OCI-LY3 (cell line): ENCODE measurements at regions not wholly inside any gene's neighbourhood (a gene's known extent, or its start where the extent isn't known, plus 50 kb on each side); places are given as distances from the start of the nearest gene placed in this dataset.
"Not testable (repeated sequence)": the region's sequence is repeated elsewhere in the genome, so short reads cannot be mapped to it uniquely, and the experiment has no call there.

Experiments used
- H2AFZ ChIP-seq: fragments of 200-600, 300-600 bp; shearing (Covaris generic); 2 replicates; pipeline ENCODE4 v1.6.0; 2014; ENCODE audit warnings: antibody characterized with exemption, low read depth, low read length
- H3K27ac ChIP-seq: fragments of 200-600, 300-600 bp; sonication (generic); 2 replicates; pipeline ENCODE4 v1.5.1; 2014; ENCODE audit warnings: mild to moderate bottlenecking, low read length, moderate library complexity, mixed read lengths
- H3K27me3 ChIP-seq: fragments of 200-600, 300-600 bp; sonication (generic); 2 replicates; pipeline ENCODE4 v1.6.1; 2014; ENCODE audit warnings: low read depth, low read length, mixed read lengths
- H3K36me3 ChIP-seq: fragments of 200-600, 300-600 bp; sonication (generic); replicated peaks from 2 replicates; pipeline ENCODE3; 2014; ENCODE audit warnings: low read depth, low read length, mixed read lengths
- H3K4me1 ChIP-seq: fragments of 300-600, 200-600 bp; sonication (generic); 2 replicates; pipeline ENCODE4 v1.6.1; 2014; ENCODE audit warnings: low read length, mixed read lengths
- H3K4me2 ChIP-seq: fragments of 200-600, 300-600 bp; sonication (generic); 2 replicates; pipeline ENCODE4 v1.6.1; 2014; ENCODE audit warnings: low read length, mixed read lengths
- H3K4me3 ChIP-seq: fragments of 300-600, 200-600 bp; sonication (generic); 2 replicates; pipeline ENCODE4 v1.5.1; 2014; ENCODE audit warnings: antibody characterized with exemption, mild to moderate bottlenecking, low read length, moderate library complexity
- H3K79me2 ChIP-seq: fragments of 300-600, 200-600 bp; shearing (Covaris generic); 2 replicates; pipeline ENCODE4 v1.6.1; 2014; ENCODE audit warnings: mild to moderate bottlenecking, low read length, mixed read lengths
- H3K9ac ChIP-seq: fragments of 300-600, 200-600 bp; shearing (Covaris generic); 2 replicates; pipeline ENCODE4 v1.6.0; 2014; ENCODE audit warnings: mild to moderate bottlenecking, low read length, moderate library complexity
- H3K9me3 ChIP-seq: fragments of 200-600, 300-600 bp; shearing (Covaris generic); 2 replicates; pipeline ENCODE4 v1.6.1; 2014; ENCODE audit warnings: low read length, mixed read lengths; ENCODE audit not compliant: insufficient read depth
- H4K20me1 ChIP-seq: fragments of 200-600, 300-600 bp; sonication (generic); 2 replicates; pipeline ENCODE4 v1.6.1; 2016; ENCODE audit warnings: low read length, mixed read lengths; ENCODE audit not compliant: insufficient read depth
- EZH2phosphoT487 ChIP-seq: fragments of 200-600 bp; shearing (Covaris generic); IDR thresholded peaks from 2 replicates; pipeline ENCODE4 v1.6.1; 2018; ENCODE audit warnings: antibody characterized with exemption, mixed run types, low read depth
- TF ChIP-seq, protein P1 (sequence below): fragments of 200-600, 300-600 bp; sonication (generic); IDR thresholded peaks from 2 replicates; pipeline ENCODE4 v1.5.1; 2014; ENCODE audit warnings: antibody characterized with exemption, low read length, low read depth

DNA sequence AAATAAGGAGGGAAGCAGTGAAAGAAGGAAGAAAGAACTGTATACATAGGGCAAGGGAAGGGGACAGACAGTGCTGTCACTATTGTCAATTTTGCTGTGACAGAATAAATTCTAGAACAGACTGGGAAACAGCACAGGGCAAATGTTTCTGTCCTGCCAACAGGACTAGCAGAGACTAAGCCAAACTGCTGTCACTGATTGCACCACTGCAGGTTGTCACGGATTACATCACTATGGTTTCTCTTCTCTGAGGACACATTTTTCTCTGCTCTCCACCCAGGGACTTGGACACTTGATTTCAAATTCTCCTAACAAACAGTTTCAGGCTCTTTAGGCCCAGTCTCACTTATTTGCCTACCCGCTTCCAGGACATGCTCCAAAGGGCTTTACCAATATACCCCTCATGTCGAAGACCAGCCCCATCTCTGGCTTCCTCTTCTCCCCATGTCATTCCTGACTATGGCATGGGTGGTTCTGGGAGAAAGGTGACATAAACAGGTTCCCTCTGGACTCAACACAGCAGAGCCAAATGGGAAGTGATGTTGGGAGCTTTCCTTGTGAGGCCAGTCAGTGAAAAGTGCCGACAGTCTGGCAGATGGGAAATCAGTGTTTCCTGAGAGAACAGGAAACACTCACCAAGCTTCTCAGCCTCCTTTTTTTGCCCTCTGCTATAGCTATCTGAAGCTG, 70.2 kb upstream of the ST3GAL6 start:
- Histone ChIP-seq H4K20me1 (no peaks in the 10 kb centered on the region), H3K4me2 (no peak overlapping the region), H3K4me3 (no peak overlapping the region), H3K79me2 (no peaks in the 10 kb centered on the region), H3K9me3 (no peaks in the 10 kb centered on the region), H3K27me3 (no peaks in the 10 kb centered on the region), H3K36me3 (no peaks in the 10 kb centered on the region), H3K4me1 (no peaks in the 10 kb centered on the region), H3K27ac (no peak overlapping the region), H2AFZ (no peak overlapping the region), H3K9ac (no peak overlapping the region)
- TF ChIP-seq, protein P1, sequence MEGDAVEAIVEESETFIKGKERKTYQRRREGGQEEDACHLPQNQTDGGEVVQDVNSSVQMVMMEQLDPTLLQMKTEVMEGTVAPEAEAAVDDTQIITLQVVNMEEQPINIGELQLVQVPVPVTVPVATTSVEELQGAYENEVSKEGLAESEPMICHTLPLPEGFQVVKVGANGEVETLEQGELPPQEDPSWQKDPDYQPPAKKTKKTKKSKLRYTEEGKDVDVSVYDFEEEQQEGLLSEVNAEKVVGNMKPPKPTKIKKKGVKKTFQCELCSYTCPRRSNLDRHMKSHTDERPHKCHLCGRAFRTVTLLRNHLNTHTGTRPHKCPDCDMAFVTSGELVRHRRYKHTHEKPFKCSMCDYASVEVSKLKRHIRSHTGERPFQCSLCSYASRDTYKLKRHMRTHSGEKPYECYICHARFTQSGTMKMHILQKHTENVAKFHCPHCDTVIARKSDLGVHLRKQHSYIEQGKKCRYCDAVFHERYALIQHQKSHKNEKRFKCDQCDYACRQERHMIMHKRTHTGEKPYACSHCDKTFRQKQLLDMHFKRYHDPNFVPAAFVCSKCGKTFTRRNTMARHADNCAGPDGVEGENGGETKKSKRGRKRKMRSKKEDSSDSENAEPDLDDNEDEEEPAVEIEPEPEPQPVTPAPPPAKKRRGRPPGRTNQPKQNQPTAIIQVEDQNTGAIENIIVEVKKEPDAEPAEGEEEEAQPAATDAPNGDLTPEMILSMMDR: no peak
- TF ChIP-seq EZH2phosphoT487: no peak

DNA sequence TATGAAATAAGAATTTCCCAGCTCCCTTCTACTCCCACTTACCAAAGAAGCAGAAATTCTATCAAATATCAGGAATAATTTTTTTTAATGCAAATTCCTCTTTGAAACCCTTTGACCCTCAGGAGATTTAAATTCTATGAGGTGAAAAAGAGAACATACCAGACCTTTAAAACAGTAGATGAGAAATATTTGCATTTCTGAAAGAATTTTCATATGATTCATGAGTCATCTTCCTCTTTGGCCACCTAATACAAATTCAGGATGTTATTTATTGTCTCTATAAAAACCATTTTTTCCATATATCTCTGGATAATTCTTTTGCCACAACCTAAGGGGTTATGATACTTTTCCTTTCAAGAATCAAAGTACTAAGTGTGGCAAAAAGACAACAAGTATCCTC, 67.3 kb upstream of the ST3GAL6 start:
- H3K79me2 ChIP-seq: no peaks in the 10 kb centered on the region
- no peak overlapping the region for H2AFZ ChIP-seq
- H3K27ac ChIP-seq: no peak overlapping the region
- TF ChIP-seq EZH2phosphoT487: no peak
- TF ChIP-seq, protein P1: no peak
- H3K27me3 ChIP-seq: no peaks in the 10 kb centered on the region
- H3K9ac ChIP-seq: no peak overlapping the region
- H4K20me1 ChIP-seq: no peaks in the 10 kb centered on the region
- H3K4me2 ChIP-seq: no peak overlapping the region
- no peaks in the 10 kb centered on the region for H3K4me1 ChIP-seq
- no peaks in the 10 kb centered on the region for H3K9me3 ChIP-seq
- no peaks in the 10 kb centered on the region for H3K36me3 ChIP-seq
- no peak overlapping the region for H3K4me3 ChIP-seq

DNA sequence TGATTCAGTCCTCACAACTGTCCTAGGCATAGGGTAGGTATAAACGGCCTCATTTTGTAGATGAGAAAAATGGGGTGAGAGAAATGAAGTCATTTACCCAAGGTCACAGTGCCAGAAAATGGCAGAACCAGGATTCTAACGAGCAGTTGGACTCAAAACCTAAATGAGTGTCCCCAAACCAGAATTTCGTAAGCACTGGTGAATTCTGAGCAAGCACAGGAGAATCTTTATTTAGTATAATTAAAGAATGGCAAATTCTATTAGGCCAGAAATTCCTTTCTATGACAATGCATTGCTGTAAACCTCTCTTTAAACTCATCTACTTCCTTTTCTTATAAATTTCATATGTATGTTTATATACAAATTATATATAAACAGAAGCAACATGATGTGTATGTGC, 66.8 kb upstream of the ST3GAL6 start:
- H3K27me3 ChIP-seq, H2AFZ ChIP-seq, H3K79me2 ChIP-seq, H3K27ac ChIP-seq, H3K4me1 ChIP-seq, H3K9ac ChIP-seq, H3K4me3 ChIP-seq, H3K9me3 ChIP-seq, H3K4me2 ChIP-seq, H3K36me3 ChIP-seq, H4K20me1 ChIP-seq: not testable (repeated sequence)

DNA sequence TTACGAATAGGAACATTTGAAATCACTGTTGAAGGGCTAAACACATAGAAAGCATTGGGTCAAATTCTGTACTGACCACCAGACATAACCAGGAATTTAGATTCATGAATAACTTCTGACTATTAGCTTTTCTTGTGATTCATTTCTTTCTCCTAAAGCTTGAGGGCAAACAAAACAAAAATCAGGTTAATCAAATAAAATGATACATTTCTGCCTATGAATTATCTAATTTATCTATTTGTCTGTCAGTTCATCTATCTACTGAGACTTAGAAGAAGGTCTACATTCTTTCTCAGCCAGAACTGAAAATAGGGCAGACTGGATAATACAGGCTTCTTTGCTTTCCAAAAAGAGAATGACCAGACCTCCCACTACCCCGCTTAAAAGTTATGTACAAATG, 65.9 kb upstream of the ST3GAL6 start:
- H3K4me2 ChIP-seq: no peak overlapping the region
- H3K27me3 ChIP-seq: no peaks in the 10 kb centered on the region
- no peaks in the 10 kb centered on the region for H4K20me1 ChIP-seq
- no peaks in the 10 kb centered on the region for H3K79me2 ChIP-seq
- no peaks in the 10 kb centered on the region for H3K36me3 ChIP-seq
- no peak overlapping the region for H3K4me3 ChIP-seq
- no peak overlapping the region for H3K9ac ChIP-seq
- no peak overlapping the region for H2AFZ ChIP-seq
- no peaks in the 10 kb centered on the region for H3K9me3 ChIP-seq
- TF ChIP-seq, protein P1: no peak
- TF ChIP-seq EZH2phosphoT487: no peak
- no peaks in the 10 kb centered on the region for H3K4me1 ChIP-seq
- H3K27ac ChIP-seq: no peak overlapping the region

DNA sequence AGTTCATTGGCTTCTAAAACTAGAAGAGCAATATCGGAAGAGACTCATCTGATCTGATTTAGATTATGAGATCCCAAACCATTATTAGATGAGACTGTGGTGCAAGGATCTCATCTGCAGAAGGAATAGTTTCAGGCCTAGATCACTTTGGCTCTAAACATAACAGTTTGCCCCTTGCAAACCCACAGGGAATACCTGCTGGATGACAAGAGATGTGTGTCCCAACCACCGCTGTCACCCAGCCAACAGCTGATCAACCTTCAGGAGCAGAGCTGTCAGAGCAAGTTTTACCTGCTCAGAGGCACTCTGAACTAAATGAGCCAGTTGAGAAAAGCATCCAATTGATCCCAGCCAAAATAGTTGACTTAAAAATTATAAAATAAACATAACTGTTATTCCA, 64.0 kb upstream of the ST3GAL6 start:
- TF ChIP-seq, protein P1: no peak
- TF ChIP-seq EZH2phosphoT487: no peak
- H3K27me3 ChIP-seq: no peaks in the 10 kb centered on the region
- H3K4me2 ChIP-seq: no peak overlapping the region
- no peaks in the 10 kb centered on the region for H3K36me3 ChIP-seq
- H4K20me1 ChIP-seq: no peaks in the 10 kb centered on the region
- H3K4me1 ChIP-seq: no peaks in the 10 kb centered on the region
- no peak overlapping the region for H2AFZ ChIP-seq
- no peak overlapping the region for H3K9ac ChIP-seq
- no peaks in the 10 kb centered on the region for H3K79me2 ChIP-seq
- no peak overlapping the region for H3K27ac ChIP-seq
- no peaks in the 10 kb centered on the region for H3K9me3 ChIP-seq
- H3K4me3 ChIP-seq: no peak overlapping the region
